Bronchial epithelial cell (primary cell): ENCODE measurements at regions not wholly inside any gene's neighbourhood (a gene's known extent, or its start where the extent isn't known, plus 50 kb on each side); places are given as distances from the start of the nearest gene placed in this dataset.

Source experiments
- DNase-seq: peaks from one replicate; pipeline ENCODE4 v3.0.0-alpha.2; 2010; ENCODE audit warnings: low read depth
- FAIRE-seq: peaks from 2 replicates; lab custom pipeline; 2011; peaks lifted over from hg19 to GRCh38; lab: Jason Lieb, UNC
- H3K27me3 ChIP-seq: 2 replicates; pipeline ENCODE4 v1.5.1; 2011; ENCODE audit warnings: low read length; ENCODE audit not compliant: control insufficient read depth, insufficient read depth
- H3K36me3 ChIP-seq: 2 replicates; pipeline ENCODE4 v1.5.1; 2011; ENCODE audit warnings: low read length; ENCODE audit not compliant: control insufficient read depth, insufficient read depth
- H3K4me3 ChIP-seq: 2 replicates; pipeline ENCODE4 v1.5.1; 2011; ENCODE audit warnings: mild to moderate bottlenecking, low read depth, low read length, control low read depth
- TF ChIP-seq, protein P1 (sequence below): IDR thresholded peaks from 2 replicates; pipeline ENCODE4 v1.5.1; 2011; ENCODE audit warnings: mild to moderate bottlenecking, moderate library complexity, low read length, control low read depth, inconsistent platforms; ENCODE audit not compliant: insufficient read depth, severe bottlenecking

DNA sequence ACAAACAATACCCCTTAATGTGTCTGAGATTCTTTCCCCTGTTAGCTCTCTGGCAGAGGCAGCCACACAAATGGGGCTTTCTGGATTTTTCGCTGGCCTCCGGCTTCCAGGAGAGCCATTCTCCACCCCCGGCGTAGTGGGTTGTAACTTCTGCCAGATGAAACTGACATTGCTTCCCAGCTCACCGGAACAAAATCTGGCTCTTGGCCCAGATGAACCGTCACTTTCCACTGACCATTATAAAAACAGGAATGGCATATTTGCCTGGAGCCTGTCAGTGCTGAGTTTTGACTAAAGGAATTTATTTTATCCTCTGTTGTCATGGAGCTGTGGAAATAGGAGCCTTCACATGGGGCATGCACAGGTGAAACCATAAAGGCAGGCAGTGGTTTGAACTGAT is 120.6 kb upstream of the GPR12 start:
- FAIRE-seq (no peak), DNase-seq (no peak)
- TF ChIP-seq, protein P1, sequence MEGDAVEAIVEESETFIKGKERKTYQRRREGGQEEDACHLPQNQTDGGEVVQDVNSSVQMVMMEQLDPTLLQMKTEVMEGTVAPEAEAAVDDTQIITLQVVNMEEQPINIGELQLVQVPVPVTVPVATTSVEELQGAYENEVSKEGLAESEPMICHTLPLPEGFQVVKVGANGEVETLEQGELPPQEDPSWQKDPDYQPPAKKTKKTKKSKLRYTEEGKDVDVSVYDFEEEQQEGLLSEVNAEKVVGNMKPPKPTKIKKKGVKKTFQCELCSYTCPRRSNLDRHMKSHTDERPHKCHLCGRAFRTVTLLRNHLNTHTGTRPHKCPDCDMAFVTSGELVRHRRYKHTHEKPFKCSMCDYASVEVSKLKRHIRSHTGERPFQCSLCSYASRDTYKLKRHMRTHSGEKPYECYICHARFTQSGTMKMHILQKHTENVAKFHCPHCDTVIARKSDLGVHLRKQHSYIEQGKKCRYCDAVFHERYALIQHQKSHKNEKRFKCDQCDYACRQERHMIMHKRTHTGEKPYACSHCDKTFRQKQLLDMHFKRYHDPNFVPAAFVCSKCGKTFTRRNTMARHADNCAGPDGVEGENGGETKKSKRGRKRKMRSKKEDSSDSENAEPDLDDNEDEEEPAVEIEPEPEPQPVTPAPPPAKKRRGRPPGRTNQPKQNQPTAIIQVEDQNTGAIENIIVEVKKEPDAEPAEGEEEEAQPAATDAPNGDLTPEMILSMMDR = no peak
- no peaks in the 10 kb centered on the region for H3K27me3 ChIP-seq
- H3K4me3 ChIP-seq = no peak overlapping the region
- no peaks in the 10 kb centered on the region for H3K36me3 ChIP-seq

DNA sequence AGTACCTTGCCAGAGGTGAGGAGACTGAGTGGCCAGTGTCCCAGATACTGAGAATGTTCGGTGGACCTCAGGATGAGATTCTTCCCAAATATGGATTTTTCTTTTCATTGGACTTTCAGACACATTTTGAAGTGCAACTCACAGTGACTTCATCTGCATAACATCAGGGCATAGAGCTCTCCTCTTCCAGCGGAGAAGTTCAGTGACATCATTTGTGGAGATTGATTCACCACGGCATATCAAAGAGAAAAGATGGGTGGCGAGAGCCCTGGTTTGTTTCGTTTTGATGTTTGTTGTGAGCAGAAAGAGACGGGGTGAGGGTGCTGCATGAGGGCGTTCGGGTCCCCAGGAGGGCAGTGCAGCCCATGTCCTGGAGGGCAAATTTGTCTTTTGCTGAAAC is 120.1 kb upstream of the GPR12 start:
- H3K36me3 ChIP-seq = no peaks in the 10 kb centered on the region
- FAIRE-seq = no peak
- DNase-seq = no peak
- no peaks in the 10 kb centered on the region for H3K27me3 ChIP-seq
- TF ChIP-seq, protein P1 = no peak
- H3K4me3 ChIP-seq = no peak overlapping the region

DNA sequence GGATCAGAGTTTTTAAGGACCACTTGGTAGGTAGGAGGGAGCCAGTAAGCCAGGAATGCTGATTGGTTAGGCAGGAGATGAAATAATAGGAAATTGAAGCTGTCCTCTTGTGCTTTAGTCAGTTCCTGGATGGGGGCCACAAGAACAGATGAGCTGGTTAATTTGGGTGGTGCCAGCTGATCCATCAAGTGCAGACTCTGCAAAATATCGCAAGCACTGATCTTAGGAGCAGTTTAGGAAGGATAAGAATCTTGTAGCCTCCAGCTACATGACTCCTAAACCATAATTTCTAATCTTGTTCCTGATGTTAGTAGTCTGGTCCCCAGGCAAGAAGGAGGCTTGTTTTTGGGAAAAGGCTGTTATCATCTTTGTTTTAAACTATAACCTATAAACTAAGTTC is 117.9 kb upstream of the GPR12 start:
- FAIRE-seq (no peak), DNase-seq (no peak)
- H3K27me3 ChIP-seq = no peaks in the 10 kb centered on the region
- no peaks in the 10 kb centered on the region for H3K36me3 ChIP-seq
- TF ChIP-seq, protein P1 = no peak
- no peak overlapping the region for H3K4me3 ChIP-seq

DNA sequence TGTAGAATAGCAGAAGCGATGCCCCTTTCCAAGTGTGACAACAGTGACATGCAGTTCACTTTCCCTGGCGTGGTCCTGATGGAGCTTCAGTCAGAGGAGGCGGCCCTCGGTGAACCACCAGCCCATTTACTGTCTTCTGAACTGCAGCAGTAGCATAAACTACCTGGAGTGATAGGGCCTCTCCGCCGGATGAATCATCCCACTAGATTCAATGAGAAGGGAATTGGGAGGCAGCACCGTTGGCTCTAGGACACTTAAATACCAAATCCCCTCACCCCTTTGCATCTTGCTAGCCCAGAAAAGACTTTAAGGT is 112.8 kb upstream of the GPR12 start:
- DNase-seq (no peak), FAIRE-seq (no peak)
- H3K36me3 ChIP-seq = no peaks in the 10 kb centered on the region
- no peak overlapping the region for H3K4me3 ChIP-seq
- no peaks in the 10 kb centered on the region for H3K27me3 ChIP-seq
- TF ChIP-seq, protein P1 = no peak

DNA sequence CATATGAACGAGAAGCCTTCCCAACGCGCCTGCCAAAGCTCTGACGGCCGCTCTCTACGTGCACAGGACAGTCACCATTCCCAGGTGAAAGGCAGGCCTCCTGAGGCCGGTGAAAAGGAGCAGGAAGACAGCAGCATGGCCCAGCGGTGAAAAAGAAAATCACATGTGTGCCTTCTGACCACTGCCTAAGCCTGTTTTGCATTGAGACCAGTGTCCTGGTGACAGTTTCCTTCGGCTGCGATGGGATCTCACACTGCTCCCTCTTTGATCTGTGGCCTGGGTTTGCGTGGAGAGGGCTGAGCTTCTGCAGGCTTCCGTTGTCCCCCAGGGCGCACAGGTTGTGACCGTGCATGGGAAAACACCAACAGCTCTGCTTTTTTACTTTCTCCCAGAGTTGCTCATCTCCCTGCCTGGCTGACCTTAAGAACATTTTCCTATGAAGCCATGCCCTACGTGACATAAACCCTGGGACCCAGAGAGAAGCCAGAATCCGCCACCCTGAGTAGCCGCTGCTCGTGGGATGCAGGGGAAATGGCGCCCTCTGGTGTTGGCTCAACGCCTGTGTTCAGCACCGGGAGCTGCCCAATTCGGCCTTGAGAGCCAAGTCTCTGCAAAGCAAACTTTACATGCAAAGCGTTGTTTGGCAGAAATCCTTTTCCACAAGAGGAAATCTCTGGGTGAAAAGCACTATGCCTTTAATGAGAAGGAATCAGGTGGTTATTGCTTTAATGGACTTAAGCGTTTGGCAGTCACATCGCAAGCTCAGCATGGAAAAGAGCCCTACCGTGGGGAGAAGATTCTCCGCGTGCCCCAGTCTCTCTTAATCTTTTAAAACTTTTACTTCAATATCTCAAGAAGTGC is 112.2 kb upstream of the GPR12 start:
- TF ChIP-seq, protein P1 = peak; percentile 83
- peak; percentile 26 for DNase-seq
- H3K36me3 ChIP-seq = no peaks in the 10 kb centered on the region
- no peaks in the 10 kb centered on the region for H3K27me3 ChIP-seq
- FAIRE-seq = no peak
- no peak overlapping the region for H3K4me3 ChIP-seq
